ENCODE measurements at regions not wholly inside any gene's neighbourhood (a gene's known extent, or its start where the extent isn't known, plus 50 kb on each side); places are given as distances from the start of the nearest gene placed in this dataset.

- H3K4me1 ChIP-seq (ENCODE audit: control insufficient read depth, insufficient read depth, low read length, unreplicated experiment) = no peaks in the 10 kb centered on the region
- H3K4me3 ChIP-seq (ENCODE audit: low read depth, low read length) = no peak overlapping the region
- no peaks in the 10 kb centered on the region for H3K27me3 ChIP-seq (ENCODE audit: insufficient read depth, low read length)
- H3K36me3 ChIP-seq (ENCODE audit: insufficient read depth, low read length) = no peaks in the 10 kb centered on the region
- H3K79me2 ChIP-seq (ENCODE audit: control insufficient read depth, insufficient read depth, low read length, unreplicated experiment) = no peaks in the 10 kb centered on the region
- no peak overlapping the region for H2AFZ ChIP-seq (ENCODE audit: low read length, unreplicated experiment)
- H3K27ac ChIP-seq (ENCODE audit: low read depth, low read length) = no peak overlapping the region
These were observed 175.2 kb downstream of the MRPL14 start for GRCh38 chr6:43951756-43952675.

GRCh38 chr6:43951063-43951755, 176.0 kb downstream of the MRPL14 start:
- no peaks in the 10 kb centered on the region for H3K79me2 ChIP-seq (ENCODE audit: control insufficient read depth, insufficient read depth, low read length, unreplicated experiment)
- no peak overlapping the region for H2AFZ ChIP-seq (ENCODE audit: low read length, unreplicated experiment)
- no peaks in the 10 kb centered on the region for H3K27me3 ChIP-seq (ENCODE audit: insufficient read depth, low read length)
- no peak overlapping the region for H3K27ac ChIP-seq (ENCODE audit: low read depth, low read length)
- no peak overlapping the region for H3K4me3 ChIP-seq (ENCODE audit: low read depth, low read length)
- no peaks in the 10 kb centered on the region; the same call in 1 of the 2 replicates for H3K36me3 ChIP-seq (ENCODE audit: insufficient read depth, low read length)
- H3K4me1 ChIP-seq (ENCODE audit: control insufficient read depth, insufficient read depth, low read length, unreplicated experiment) = no peaks in the 10 kb centered on the region

GRCh38 chr6:43950731-43951062, 176.6 kb downstream of the MRPL14 start:
- Histone ChIP-seq H3K27ac (ENCODE audit: low read depth, low read length) (no peak overlapping the region), H3K36me3 (ENCODE audit: insufficient read depth, low read length) (peaks cover under 1% of the 10 kb centered on the region)

GRCh38 chr6:43950051-43950605, 177.1 kb downstream of the MRPL14 start:
- Histone ChIP-seq H3K27me3 (ENCODE audit: insufficient read depth, low read length) (no peaks in the 10 kb centered on the region), H3K36me3 (ENCODE audit: insufficient read depth, low read length) (peaks cover 3% of the 10 kb centered on the region), H3K79me2 (ENCODE audit: control insufficient read depth, insufficient read depth, low read length, unreplicated experiment) (no peaks in the 10 kb centered on the region)

More at GRCh38 chr6:43950731-43951062, 176.6 kb downstream of the MRPL14 start:
- Histone ChIP-seq H3K79me2 (ENCODE audit: control insufficient read depth, insufficient read depth, low read length, unreplicated experiment) (no peaks in the 10 kb centered on the region), H3K27me3 (ENCODE audit: insufficient read depth, low read length) (no peaks in the 10 kb centered on the region), H3K4me1 (ENCODE audit: control insufficient read depth, insufficient read depth, low read length, unreplicated experiment) (no peaks in the 10 kb centered on the region), H2AFZ (ENCODE audit: low read length, unreplicated experiment) (no peak overlapping the region), H3K4me3 (ENCODE audit: low read depth, low read length) (no peak overlapping the region)

GRCh38 chr6:43949551-43949991, 177.7 kb downstream of the MRPL14 start:
- Histone ChIP-seq H3K27me3 (ENCODE audit: insufficient read depth, low read length) (no peaks in the 10 kb centered on the region), H3K27ac (ENCODE audit: low read depth, low read length) (no peak overlapping the region), H3K4me3 (ENCODE audit: low read depth, low read length) (no peak overlapping the region), H3K36me3 (ENCODE audit: insufficient read depth, low read length) (peaks cover 3% of the 10 kb centered on the region), H3K4me1 (ENCODE audit: control insufficient read depth, insufficient read depth, low read length, unreplicated experiment) (no peaks in the 10 kb centered on the region), H3K79me2 (ENCODE audit: control insufficient read depth, insufficient read depth, low read length, unreplicated experiment) (no peaks in the 10 kb centered on the region), H2AFZ (ENCODE audit: low read length, unreplicated experiment) (no peak overlapping the region)

More at GRCh38 chr6:43950051-43950605, 177.1 kb downstream of the MRPL14 start:
- Histone ChIP-seq H2AFZ (ENCODE audit: low read length, unreplicated experiment) (no peak overlapping the region), H3K4me1 (ENCODE audit: control insufficient read depth, insufficient read depth, low read length, unreplicated experiment) (no peaks in the 10 kb centered on the region), H3K4me3 (ENCODE audit: low read depth, low read length) (no peak overlapping the region), H3K27ac (ENCODE audit: low read depth, low read length) (no peak overlapping the region)

- H3K79me2 ChIP-seq (ENCODE audit: control insufficient read depth, insufficient read depth, low read length, unreplicated experiment) = no peaks in the 10 kb centered on the region
- no peaks in the 10 kb centered on the region for H3K4me1 ChIP-seq (ENCODE audit: control insufficient read depth, insufficient read depth, low read length, unreplicated experiment)
- H3K27me3 ChIP-seq (ENCODE audit: insufficient read depth, low read length) = no peaks in the 10 kb centered on the region
- peaks cover 3% of the 10 kb centered on the region for H3K36me3 ChIP-seq (ENCODE audit: insufficient read depth, low read length)
- H3K4me3 ChIP-seq (ENCODE audit: low read depth, low read length) = no peak overlapping the region
- no peak overlapping the region for H2AFZ ChIP-seq (ENCODE audit: low read length, unreplicated experiment)
- no peak overlapping the region for H3K27ac ChIP-seq (ENCODE audit: low read depth, low read length)
These were observed 178.4 kb downstream of the MRPL14 start for GRCh38 chr6:43948527-43949485.

- H3K4me1 ChIP-seq (ENCODE audit: control insufficient read depth, insufficient read depth, low read length, unreplicated experiment) = no peaks in the 10 kb centered on the region
- no peaks in the 10 kb centered on the region for H3K79me2 ChIP-seq (ENCODE audit: control insufficient read depth, insufficient read depth, low read length, unreplicated experiment)
- no peak overlapping the region for H2AFZ ChIP-seq (ENCODE audit: low read length, unreplicated experiment)
- no peak overlapping the region for H3K4me3 ChIP-seq (ENCODE audit: low read depth, low read length)
- no peak overlapping the region for H3K27ac ChIP-seq (ENCODE audit: low read depth, low read length)
- H3K36me3 ChIP-seq (ENCODE audit: insufficient read depth, low read length) = peaks cover 3% of the 10 kb centered on the region
- no peaks in the 10 kb centered on the region for H3K27me3 ChIP-seq (ENCODE audit: insufficient read depth, low read length)
These were observed 177.8 kb downstream of the VEGFA start for GRCh38 chr6:43947860-43948259.

- H2AFZ ChIP-seq (ENCODE audit: low read length, unreplicated experiment) = no peak overlapping the region
- no peak overlapping the region for H3K4me3 ChIP-seq (ENCODE audit: low read depth, low read length)
- H3K36me3 ChIP-seq (ENCODE audit: insufficient read depth, low read length) = peaks cover 3% of the 10 kb centered on the region
- no peaks in the 10 kb centered on the region for H3K4me1 ChIP-seq (ENCODE audit: control insufficient read depth, insufficient read depth, low read length, unreplicated experiment)
- no peaks in the 10 kb centered on the region for H3K27me3 ChIP-seq (ENCODE audit: insufficient read depth, low read length)
- no peak overlapping the region for H3K27ac ChIP-seq (ENCODE audit: low read depth, low read length)
- no peaks in the 10 kb centered on the region for H3K79me2 ChIP-seq (ENCODE audit: control insufficient read depth, insufficient read depth, low read length, unreplicated experiment)
These were observed 176.8 kb downstream of the VEGFA start for GRCh38 chr6:43946641-43947363.

- Histone ChIP-seq H3K27ac (ENCODE audit: low read depth, low read length) (no peak overlapping the region), H3K27me3 (ENCODE audit: insufficient read depth, low read length) (no peaks in the 10 kb centered on the region), H3K4me3 (ENCODE audit: low read depth, low read length) (no peak overlapping the region), H3K36me3 (ENCODE audit: insufficient read depth, low read length) (peaks cover 3% of the 10 kb centered on the region), H2AFZ (ENCODE audit: low read length, unreplicated experiment) (no peak overlapping the region), H3K79me2 (ENCODE audit: control insufficient read depth, insufficient read depth, low read length, unreplicated experiment) (no peaks in the 10 kb centered on the region), H3K4me1 (ENCODE audit: control insufficient read depth, insufficient read depth, low read length, unreplicated experiment) (no peaks in the 10 kb centered on the region)
These were observed 175.7 kb downstream of the VEGFA start for GRCh38 chr6:43945768-43946080.
